ENCODE measurements at regions not wholly inside any gene's neighbourhood (a gene's known extent, or its start where the extent isn't known, plus 50 kb on each side); places are given as distances from the start of the nearest gene placed in this dataset.

- no peak overlapping the region for H3K4me3 ChIP-seq (ENCODE audit: low read depth, low read length)
- no peak for TF ChIP-seq CTCF (IDR thresholded peaks at IDR 0.05; ENCODE audit: low read depth, low read length, missing control alignments)
- in situ Hi-C loops (cut with HindIII; ENCODE audit: low sequenced_read_pairs) = no loop called here
- DNase-seq (ENCODE audit: low read depth) = no peak
These were observed 68.2 kb upstream of the S1PR3 start for GRCh38 chr9:88923092-88923491.

GRCh38 chr9:88923653-88924288 is 67.5 kb upstream of the S1PR3 start:
- in situ Hi-C loops (cut with HindIII; ENCODE audit: low sequenced_read_pairs) = no loop called here
- TF ChIP-seq CTCF (IDR thresholded peaks at IDR 0.05; ENCODE audit: low read depth, low read length, missing control alignments) = no peak
- no peak for DNase-seq (ENCODE audit: low read depth)
- H3K4me3 ChIP-seq (ENCODE audit: low read depth, low read length) = no peak overlapping the region

GRCh38 chr9:88925481-88925880 is 65.8 kb upstream of the S1PR3 start:
- DNase-seq (ENCODE audit: low read depth) = no peak
- no peak overlapping the region for H3K4me3 ChIP-seq (ENCODE audit: low read depth, low read length)
- in situ Hi-C loops (cut with HindIII; ENCODE audit: low sequenced_read_pairs) = no loop called here
- no peak for TF ChIP-seq CTCF (IDR thresholded peaks at IDR 0.05; ENCODE audit: low read depth, low read length, missing control alignments)

- no peak for TF ChIP-seq CTCF (IDR thresholded peaks at IDR 0.05; ENCODE audit: low read depth, low read length, missing control alignments)
- in situ Hi-C loops (cut with HindIII; ENCODE audit: low sequenced_read_pairs) = no loop called here
- DNase-seq (ENCODE audit: low read depth) = no peak
- no peak overlapping the region for H3K4me3 ChIP-seq (ENCODE audit: low read depth, low read length)
These were observed 64.3 kb upstream of the S1PR3 start for GRCh38 chr9:88926781-88927505.

GRCh38 chr9:88927510-88927909 is 63.8 kb upstream of the S1PR3 start:
- DNase-seq (ENCODE audit: low read depth) = no peak
- no peak overlapping the region for H3K4me3 ChIP-seq (ENCODE audit: low read depth, low read length)
- TF ChIP-seq CTCF (IDR thresholded peaks at IDR 0.05; ENCODE audit: low read depth, low read length, missing control alignments) = no peak
- in situ Hi-C loops (cut with HindIII; ENCODE audit: low sequenced_read_pairs) = no loop called here

- in situ Hi-C loops (cut with HindIII; ENCODE audit: low sequenced_read_pairs) = no loop called here
- no peak for DNase-seq (ENCODE audit: low read depth)
These were observed 60.6 kb upstream of the S1PR3 start for GRCh38 chr9:88930716-88931115.

More at GRCh38 chr9:88930716-88931115, 60.6 kb upstream of the S1PR3 start:
- no peak overlapping the region for H3K4me3 ChIP-seq (ENCODE audit: low read depth, low read length)
- no peak for TF ChIP-seq CTCF (IDR thresholded peaks at IDR 0.05; ENCODE audit: low read depth, low read length, missing control alignments)
